Natural killer cell (primary cell): ENCODE measurements at regions not wholly inside any gene's neighbourhood (a gene's known extent, or its start where the extent isn't known, plus 50 kb on each side); places are given as distances from the start of the nearest gene placed in this dataset.

Experiments used
- ATAC-seq, 3 donors: fragments of 150-1000 bp in 2 of 3; fragments of 200-7000 bp in 1 of 3; cut with Tn5 transposase; 1 replicate in 1 of 3; 2 replicates in 2 of 3; pipeline ENCODE4 v1.10.0; 2021; ENCODE audit warnings: mild to moderate bottlenecking in 2 of 3, moderate library complexity in 2 of 3
- DNase-seq, 2 donors: peaks; one replicate each; pipeline versions ENCODE4 v3.0.0 to v3.0.0-alpha.2; 2013 to 2021; ENCODE audit warnings: mixed read lengths in 1 of 2
- H3K27ac ChIP-seq: one replicate; pipeline ENCODE4 v1.5.1; 2013; ENCODE audit warnings: mild to moderate bottlenecking, low read length
- H3K27me3 ChIP-seq: one replicate; pipeline ENCODE4 v1.6.1; 2013; ENCODE audit warnings: low read length; ENCODE audit not compliant: control insufficient read depth, insufficient read depth
- H3K36me3 ChIP-seq: one replicate; pipeline ENCODE4 v1.6.1; 2013; ENCODE audit warnings: low read length; ENCODE audit not compliant: control insufficient read depth, insufficient read depth
- H3K4me1 ChIP-seq: one replicate; pipeline ENCODE4 v1.6.1; 2013; ENCODE audit warnings: low read length; ENCODE audit not compliant: control insufficient read depth, insufficient read depth
- H3K4me3 ChIP-seq: one replicate; pipeline ENCODE4 v1.5.1; 2013; ENCODE audit warnings: low read length
- H3K9me3 ChIP-seq: one replicate; pipeline ENCODE4 v1.6.1; 2013; ENCODE audit warnings: low read length; ENCODE audit not compliant: control insufficient read depth, insufficient read depth
- H3K27ac Mint-ChIP-seq, 2 donors: one replicate each; pipeline ENCODE4 v1.8.0; 2022; ENCODE audit warnings: mild to moderate bottlenecking in 2 of 2, mixed read lengths in 2 of 2, moderate library complexity in 1 of 2
- H3K27me3 Mint-ChIP-seq, 2 donors: one replicate each; pipeline ENCODE4 v1.8.0; 2022; ENCODE audit warnings: low read depth in 2 of 2, mixed read lengths in 2 of 2
- H3K36me3 Mint-ChIP-seq: one replicate; pipeline ENCODE4 v1.8.0; 2022; ENCODE audit warnings: mixed read lengths
- H3K4me1 Mint-ChIP-seq, 2 donors: one replicate each; pipeline ENCODE4 v1.8.0; 2022; ENCODE audit warnings: mixed read lengths in 2 of 2
- H3K4me3 Mint-ChIP-seq: one replicate; pipeline ENCODE4 v1.8.0; 2022; ENCODE audit warnings: mild to moderate bottlenecking, moderate library complexity, mixed read lengths
- H3K9me3 Mint-ChIP-seq, 2 donors: one replicate each; pipeline ENCODE4 v1.8.0; 2022; ENCODE audit warnings: mixed read lengths in 2 of 2
- CTCF ChIP-seq: fragments of 200-600 bp; IDR thresholded peaks from one replicate; pipeline ENCODE4 v1.8.0; 2022; ENCODE audit warnings: antibody characterized with exemption
- WGBS: methylation state at CpG from one replicate; pipeline ENCODE4 v1.1.7; 2013; ENCODE audit warnings: missing lambda C conversion rate; ENCODE audit not compliant: insufficient coverage; 5-methylcytosine and 5-hydroxymethylcytosine counted together
- intact Hi-C: fragments of 100-400 bp; cut with micrococcal nuclease; formaldehyde crosslinking; loops from one replicate; pipeline ENCODE4 v1.14.2; 2022

GRCh38 chr14:43012817-43013216 is 1406.1 kb downstream of the LRFN5 start:
- DNase-seq (no peak), ATAC-seq (no peak)
- peaks cover 4 to 24% of the 10 kb centered on the region in 2 donors for H3K9me3 Mint-ChIP-seq
- Histone ChIP-seq H3K4me3 (no peak overlapping the region), H3K9me3 (peaks cover 5% of the 10 kb centered on the region), H3K4me1 (no peaks in the 10 kb centered on the region), H3K36me3 (no peaks in the 10 kb centered on the region), H3K27ac (no peak overlapping the region), H3K27me3 (no peaks in the 10 kb centered on the region)
- no peaks in the 10 kb centered on the region for H3K27me3 Mint-ChIP-seq
- no peak overlapping the region for H3K4me3 Mint-ChIP-seq
- H3K4me1 Mint-ChIP-seq, result no peaks in the 10 kb centered on the region
- no peak overlapping the region for H3K27ac Mint-ChIP-seq
- TF ChIP-seq CTCF, result no peak
- intact Hi-C loops, result no loop called here
- WGBS, result no CpG with 5 or more reads among the region's 1 CpG
- no peaks in the 10 kb centered on the region for H3K36me3 Mint-ChIP-seq

- no peak for TF ChIP-seq CTCF
- Histone ChIP-seq H3K4me1 (no peaks in the 10 kb centered on the region), H3K27me3 (no peaks in the 10 kb centered on the region), H3K27ac (no peak overlapping the region), H3K36me3 (no peaks in the 10 kb centered on the region), H3K4me3 (no peak overlapping the region), H3K9me3 (peaks cover 34% of the 10 kb centered on the region)
- WGBS, result 75% methylated on average over 1 of the region's 1 CpG
- Mint-ChIP-seq H3K4me3 (no peak overlapping the region), H3K9me3 (peaks cover 21 to 38% of the 10 kb centered on the region in 2 donors), H3K36me3 (peaks cover 30% of the 10 kb centered on the region), H3K27me3 (no peaks in the 10 kb centered on the region), H3K27ac (no peak overlapping the region), H3K4me1 (no peaks in the 10 kb centered on the region)
- ATAC-seq (no peak), DNase-seq (no peak)
- intact Hi-C loops, result no loop called here
These were observed 1399.1 kb downstream of the LRFN5 start for GRCh38 chr14:43005807-43006206.

GRCh38 chr14:43003845-43004244 is 1397.2 kb downstream of the LRFN5 start:
- peaks cover 33% of the 10 kb centered on the region for H3K9me3 ChIP-seq
- WGBS, result 66% methylated on average over 3 of the region's 3 CpGs
- no peaks in the 10 kb centered on the region for H3K36me3 ChIP-seq
- no peak overlapping the region for H3K27ac Mint-ChIP-seq
- no peak overlapping the region for H3K27ac ChIP-seq
- H3K4me1 Mint-ChIP-seq, result no peaks in the 10 kb centered on the region
- no peak overlapping the region for H3K4me3 ChIP-seq
- DNase-seq (no peak), ATAC-seq (no peak)
- H3K27me3 Mint-ChIP-seq, result no peaks in the 10 kb centered on the region
- H3K4me1 ChIP-seq, result no peaks in the 10 kb centered on the region
- no peak for TF ChIP-seq CTCF
- H3K4me3 Mint-ChIP-seq, result no peak overlapping the region
- no peaks in the 10 kb centered on the region for H3K27me3 ChIP-seq
- peaks cover 30% of the 10 kb centered on the region for H3K36me3 Mint-ChIP-seq
- intact Hi-C loops, result no loop called here
- peaks cover 21 to 40% of the 10 kb centered on the region in 2 donors for H3K9me3 Mint-ChIP-seq

- peaks cover 29% of the 10 kb centered on the region for H3K9me3 ChIP-seq
- intact Hi-C loops, result no loop called here
- WGBS, result 70% methylated on average over 3 of the region's 3 CpGs
- H3K4me3 ChIP-seq, result no peak overlapping the region
- H3K4me3 Mint-ChIP-seq, result no peak overlapping the region
- no peak for ATAC-seq
- H3K27me3 ChIP-seq, result no peaks in the 10 kb centered on the region
- H3K36me3 ChIP-seq, result no peaks in the 10 kb centered on the region
- no peak for DNase-seq
- peaks cover 30% of the 10 kb centered on the region for H3K36me3 Mint-ChIP-seq
- no peak for TF ChIP-seq CTCF
- H3K4me1 ChIP-seq, result no peaks in the 10 kb centered on the region
- no peak overlapping the region for H3K27ac ChIP-seq
- no peaks in the 10 kb centered on the region for H3K4me1 Mint-ChIP-seq
- H3K27me3 Mint-ChIP-seq, result no peaks in the 10 kb centered on the region
- H3K9me3 Mint-ChIP-seq, result peaks cover 18 to 30% of the 10 kb centered on the region in 2 donors
- no peak overlapping the region for H3K27ac Mint-ChIP-seq
These were observed 1395.1 kb downstream of the LRFN5 start for GRCh38 chr14:43001731-43002130.
